ENCODE measurements at regions not wholly inside any gene's neighbourhood (a gene's known extent, or its start where the extent isn't known, plus 50 kb on each side); places are given as distances from the start of the nearest gene placed in this dataset.

DNA sequence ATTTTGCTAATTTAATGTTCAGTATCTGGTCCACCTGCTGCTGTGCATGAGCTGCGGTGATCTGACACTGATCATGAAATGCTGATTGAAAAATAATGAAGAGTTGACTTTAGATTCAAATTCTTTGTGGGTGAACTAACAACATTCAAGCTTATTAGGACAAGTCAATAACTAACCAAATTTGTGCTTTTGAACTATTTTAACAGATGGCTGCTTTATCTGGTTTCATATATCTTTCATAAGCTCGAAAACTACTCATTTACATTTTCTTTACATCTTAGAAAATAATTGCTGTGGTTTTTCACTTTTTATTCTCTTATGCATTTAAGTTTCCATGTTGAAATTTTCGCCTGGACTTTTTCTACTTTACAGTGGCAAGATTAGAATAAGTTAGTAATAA, 274.8 kb upstream of the CCNG1 start:
- TF ChIP-seq, protein P1, sequence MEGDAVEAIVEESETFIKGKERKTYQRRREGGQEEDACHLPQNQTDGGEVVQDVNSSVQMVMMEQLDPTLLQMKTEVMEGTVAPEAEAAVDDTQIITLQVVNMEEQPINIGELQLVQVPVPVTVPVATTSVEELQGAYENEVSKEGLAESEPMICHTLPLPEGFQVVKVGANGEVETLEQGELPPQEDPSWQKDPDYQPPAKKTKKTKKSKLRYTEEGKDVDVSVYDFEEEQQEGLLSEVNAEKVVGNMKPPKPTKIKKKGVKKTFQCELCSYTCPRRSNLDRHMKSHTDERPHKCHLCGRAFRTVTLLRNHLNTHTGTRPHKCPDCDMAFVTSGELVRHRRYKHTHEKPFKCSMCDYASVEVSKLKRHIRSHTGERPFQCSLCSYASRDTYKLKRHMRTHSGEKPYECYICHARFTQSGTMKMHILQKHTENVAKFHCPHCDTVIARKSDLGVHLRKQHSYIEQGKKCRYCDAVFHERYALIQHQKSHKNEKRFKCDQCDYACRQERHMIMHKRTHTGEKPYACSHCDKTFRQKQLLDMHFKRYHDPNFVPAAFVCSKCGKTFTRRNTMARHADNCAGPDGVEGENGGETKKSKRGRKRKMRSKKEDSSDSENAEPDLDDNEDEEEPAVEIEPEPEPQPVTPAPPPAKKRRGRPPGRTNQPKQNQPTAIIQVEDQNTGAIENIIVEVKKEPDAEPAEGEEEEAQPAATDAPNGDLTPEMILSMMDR (optimal IDR thresholded peaks at IDR 0.05 in 1 of 3, IDR thresholded peaks at IDR 0.05 in 1 of 3, conservative IDR thresholded peaks at IDR 0.05 in 1 of 3; ENCODE audit: extremely low read depth in 1 of 3, insufficient read depth in 2 of 3, low read length in 3 of 3), result no peak
- TF ChIP-seq EZH2 (IDR thresholded peaks at IDR 0.05; ENCODE audit: low read length), result no peak

Data from keratinocyte (primary cell).